ENCODE measurements at regions not wholly inside any gene's neighbourhood (a gene's known extent, or its start where the extent isn't known, plus 50 kb on each side); places are given as distances from the start of the nearest gene placed in this dataset.
A peak's percentile ranks its signal among the peaks of the same experiment; 100 is the strongest.
"Not testable (repeated sequence)": the region's sequence is repeated elsewhere in the genome, so short reads cannot be mapped to it uniquely, and the experiment has no call there.

DNA sequence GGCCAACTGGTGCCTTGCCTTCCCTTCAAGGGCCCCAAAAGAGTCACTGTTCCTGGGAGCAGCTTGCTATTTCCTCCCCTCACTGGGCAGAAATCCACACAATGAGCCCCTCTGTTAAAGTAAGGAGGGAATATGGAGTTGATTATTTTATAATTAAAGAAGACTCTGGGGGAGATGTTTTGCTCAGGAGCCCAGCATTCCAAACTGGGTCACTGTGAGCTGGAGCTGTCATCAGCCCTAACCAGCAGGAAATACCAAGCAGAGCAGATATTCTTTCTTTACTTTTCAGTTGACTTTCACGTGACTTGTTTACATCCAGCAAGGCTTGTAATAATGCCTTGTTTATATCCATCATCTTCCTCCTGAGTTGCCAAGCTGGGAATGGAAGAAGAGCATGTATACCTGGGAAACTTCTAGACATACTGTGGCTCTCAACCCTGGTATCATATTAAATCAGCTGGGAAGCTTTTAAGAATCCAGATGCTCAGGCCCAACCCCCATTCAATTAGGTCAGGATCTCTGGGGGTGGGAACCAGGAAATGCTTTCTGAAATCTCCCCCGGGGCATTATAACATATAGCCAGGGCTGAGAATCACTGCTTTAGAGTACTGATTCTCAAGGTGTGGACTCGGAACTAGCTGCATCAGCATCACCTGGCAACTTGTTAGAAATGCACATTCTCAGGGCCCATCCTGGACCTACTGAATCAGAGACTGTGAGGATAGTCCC lies 175.6 kb upstream of the MYLIP start:
- peak in 1 of 3 experiments; percentile 6 for DNase-seq

DNA sequence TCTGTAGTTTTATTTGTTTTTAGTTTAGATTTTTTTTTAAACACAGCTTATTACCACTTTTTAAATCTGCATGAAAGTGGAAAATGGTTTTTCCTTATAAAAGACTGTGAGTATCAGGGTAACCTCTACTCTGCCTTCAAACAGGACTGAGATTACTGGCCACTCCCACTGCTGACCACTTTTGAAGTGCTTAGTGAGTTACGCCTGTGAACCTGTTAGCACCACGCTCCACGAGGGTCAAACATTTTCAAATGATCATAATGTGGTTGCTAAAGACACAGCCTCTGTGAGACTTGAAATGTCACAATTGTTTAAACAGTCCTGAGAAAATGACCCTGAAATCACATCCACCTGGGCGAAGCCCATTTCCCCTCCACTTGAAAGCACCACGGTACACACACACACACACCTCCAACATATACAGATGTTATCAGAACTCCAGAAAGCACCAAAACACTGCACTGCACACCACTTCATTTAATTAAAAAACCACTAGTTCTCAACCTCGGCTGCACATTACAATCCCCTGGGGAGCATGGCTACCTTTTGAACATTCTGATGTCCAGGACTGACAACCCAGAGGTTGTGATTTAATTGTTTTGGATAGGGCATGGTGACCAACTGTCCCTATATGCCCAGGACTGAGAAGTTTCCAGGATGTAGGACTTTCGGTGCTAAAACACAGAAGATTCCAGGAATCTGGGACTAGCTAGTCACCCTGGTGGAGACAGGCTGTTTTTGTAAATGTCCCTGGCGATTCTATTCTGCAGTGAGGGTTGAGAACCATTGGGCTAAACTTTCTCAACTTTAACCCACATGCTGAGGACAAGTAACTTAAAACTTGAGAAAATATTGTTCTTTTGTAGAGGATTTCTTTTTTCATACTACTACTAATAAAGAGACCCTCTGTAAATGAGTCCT lies 176.4 kb upstream of the MYLIP start:
- peak in 2 of 3 experiments; percentile 16 to 17 for DNase-seq

DNA sequence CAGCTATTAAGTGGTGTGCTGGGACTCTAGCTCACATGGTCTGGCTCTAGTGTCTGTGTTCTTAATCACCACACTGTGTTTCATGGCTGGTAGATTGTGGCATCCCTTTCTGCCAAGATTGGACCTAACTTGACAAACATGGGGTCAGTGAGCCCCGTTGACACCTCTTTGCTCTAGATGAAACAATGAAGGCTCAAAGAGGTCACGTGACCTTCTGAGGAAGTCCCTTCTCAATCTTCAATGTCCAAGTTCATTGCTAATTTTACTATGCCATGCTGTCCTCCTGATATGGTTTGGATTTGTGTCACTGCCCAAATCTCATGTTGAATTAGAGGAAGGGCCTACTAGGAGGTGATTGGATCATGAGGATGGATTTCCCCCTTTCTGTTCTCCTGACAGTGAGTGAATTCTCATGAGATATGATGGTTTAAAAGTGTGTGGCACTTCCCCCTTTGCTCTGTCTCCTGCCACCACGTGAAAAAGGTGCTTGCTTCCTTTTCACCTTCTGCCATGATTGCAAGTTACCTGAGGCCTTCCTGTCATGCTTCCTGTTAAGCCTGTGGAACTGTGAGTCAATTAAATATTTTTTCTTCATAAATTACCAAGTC lies 177.8 kb upstream of the MYLIP start:
- no peak for DNase-seq

DNA sequence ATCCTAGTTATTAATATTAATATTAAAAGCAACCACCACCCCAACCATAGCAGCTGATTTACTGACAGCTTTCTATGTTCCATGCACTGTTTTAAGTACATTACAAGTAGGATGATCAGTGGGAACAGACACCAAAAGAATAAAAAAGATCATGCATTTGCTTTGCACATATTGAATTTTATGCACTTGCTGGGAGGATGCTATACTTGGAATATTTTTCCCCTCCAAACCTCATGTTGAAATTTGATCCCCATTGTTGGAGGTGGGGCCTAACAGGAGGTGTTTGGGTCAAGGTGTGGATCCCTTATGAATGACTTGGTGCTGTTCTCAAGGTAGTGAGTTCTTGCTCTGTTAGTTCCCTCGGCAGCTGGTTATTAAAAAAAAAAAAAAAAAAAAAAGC lies 178.9 kb upstream of the MYLIP start:
- peak; percentile 6 to 84 (median 57) for DNase-seq

DNA sequence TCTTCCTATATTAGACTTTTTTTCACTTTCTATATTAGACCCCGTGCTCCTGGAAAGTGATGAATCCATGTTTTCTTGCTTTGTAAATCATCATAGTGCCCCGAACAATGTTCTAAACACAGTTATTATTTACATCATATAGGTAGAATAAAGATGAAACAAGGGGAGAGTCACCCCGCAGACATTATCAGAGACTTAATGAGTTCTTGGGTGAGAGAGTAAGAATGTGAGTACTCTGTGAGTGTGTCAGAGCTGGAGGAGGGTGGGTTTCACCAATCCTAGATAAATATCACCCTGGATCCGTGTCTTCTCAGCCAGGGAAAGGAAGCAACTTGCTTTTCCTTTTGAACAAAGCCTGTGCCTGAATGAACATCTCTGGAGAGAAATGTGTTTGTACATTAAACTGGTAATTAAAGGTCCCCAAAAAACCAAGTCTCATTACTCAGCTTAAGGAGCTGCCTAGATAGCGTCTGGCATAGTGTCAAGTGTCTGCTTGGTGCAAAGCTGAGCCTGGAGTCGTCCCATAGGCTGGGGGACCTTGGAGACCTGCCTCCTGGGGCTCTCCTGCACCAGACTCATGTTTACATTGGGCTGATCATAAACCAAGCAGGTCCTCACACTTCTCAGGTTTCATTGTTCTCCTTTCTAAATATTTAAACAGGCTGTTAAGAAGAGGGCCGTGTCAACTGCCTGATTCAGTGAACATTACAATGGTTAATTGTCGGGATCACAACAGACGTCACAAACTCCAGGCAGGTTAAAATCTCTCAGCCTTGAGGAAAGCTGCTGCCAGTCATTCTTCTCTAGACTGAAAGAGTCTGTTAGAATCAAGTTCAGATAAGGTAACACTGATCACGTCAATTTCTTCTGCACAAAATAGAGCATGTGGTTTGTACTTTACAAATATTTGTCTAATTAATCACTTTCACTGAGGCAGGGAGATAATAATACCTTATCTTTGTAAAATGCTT lies 179.7 kb upstream of the MYLIP start:
- DNase-seq: peak; percentile 89 to 98 (median 96)

DNA sequence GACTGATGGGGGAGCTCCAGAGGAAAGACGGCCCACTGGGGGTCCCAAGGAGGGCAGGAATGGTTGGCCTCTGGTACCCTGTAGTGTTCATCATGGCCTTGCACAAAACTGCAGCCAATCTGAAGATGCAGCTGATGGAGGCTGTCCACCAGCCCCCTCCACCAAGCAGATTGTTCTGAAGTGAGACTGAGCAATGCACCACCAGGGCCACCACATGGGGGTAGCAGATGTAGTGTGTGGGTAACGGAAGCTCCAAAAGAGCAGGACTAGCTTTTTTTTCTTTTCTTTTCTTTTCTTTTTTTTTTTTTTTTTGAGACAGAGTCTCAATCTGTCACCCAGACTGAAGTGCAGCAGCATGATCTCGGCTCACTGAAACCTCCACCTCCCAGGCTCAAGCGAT lies 181.0 kb upstream of the MYLIP start:
- no peak for DNase-seq

DNA sequence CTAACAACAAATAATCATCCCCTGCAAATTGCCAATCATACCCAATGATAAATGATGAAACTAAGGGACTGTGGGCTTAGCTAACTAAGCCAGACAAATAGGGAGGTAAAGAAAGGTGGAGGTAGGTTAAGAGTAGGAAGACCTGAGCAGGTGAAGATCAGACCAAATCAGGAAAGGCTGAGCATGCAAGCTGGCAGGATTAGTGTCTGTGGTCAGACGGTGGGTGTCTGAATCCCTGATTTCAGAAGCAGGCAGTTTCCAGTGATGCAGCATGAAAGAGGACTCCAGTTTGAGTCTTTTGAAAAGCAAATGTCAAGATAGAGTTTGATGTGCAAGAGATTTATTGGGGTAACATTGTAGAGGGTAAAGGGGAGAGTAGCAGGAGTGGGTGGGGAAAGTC lies 181.4 kb upstream of the MYLIP start:
- no peak for DNase-seq

DNA sequence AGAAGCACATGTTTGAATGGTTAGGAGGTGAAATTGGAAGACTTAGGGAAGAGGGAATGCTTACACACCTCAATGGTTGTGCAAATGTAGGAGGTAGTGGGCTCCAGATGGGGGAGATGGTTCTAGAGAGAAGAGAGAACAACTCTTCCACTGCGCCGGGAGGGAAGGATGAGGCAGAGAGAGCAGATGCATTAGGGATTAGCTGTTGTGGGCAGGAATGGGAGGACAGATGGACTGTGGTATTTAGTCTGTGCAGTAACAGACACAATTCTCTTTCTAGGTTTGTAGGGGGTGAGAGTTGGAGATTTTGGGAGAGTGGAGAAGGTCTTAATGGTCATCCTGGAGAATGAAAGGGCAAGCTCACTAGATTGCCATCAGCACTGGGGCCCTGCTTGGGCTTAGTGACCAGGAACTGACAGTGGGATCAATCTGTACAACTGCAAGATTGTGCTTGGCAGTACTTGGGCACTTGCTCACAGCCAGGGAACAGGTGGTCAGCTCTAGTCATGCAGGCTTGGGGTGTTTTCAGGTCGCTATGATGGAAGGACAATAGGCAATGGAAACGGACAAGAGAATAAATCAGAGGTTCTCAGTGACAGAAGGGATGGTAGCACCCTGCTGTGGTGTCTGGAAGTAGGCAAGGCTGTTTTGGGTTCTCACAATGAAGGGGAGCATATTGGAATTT lies 182.0 kb upstream of the MYLIP start:
- no peak for DNase-seq

DNA sequence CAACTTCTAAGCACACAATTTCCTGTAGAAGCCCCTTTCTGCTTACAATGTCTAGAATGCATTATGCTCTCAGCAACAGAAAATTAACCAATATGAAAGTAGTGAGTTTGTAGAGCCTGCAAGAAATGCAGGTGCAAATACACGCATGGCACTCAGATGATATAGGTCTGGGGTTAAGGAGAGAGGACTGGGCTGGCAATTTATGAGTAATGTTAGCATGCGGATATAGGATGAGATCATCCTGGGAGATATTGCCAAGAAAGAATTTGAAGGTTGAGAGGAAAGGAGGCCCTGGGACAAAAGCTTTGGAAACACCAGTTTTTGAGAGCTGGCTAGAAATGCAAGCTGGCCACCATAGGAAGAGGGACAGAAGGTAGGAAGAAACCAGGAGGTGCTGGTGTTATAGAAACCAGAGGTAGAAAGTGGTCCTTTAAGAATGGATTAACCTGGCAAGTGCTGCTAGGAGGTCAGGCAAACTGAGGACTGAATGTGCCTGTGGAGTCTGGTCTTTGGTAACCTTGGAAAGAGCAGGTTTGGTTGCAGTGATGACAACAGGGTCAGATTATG lies 183.2 kb upstream of the MYLIP start:
- DNase-seq: no peak

DNA sequence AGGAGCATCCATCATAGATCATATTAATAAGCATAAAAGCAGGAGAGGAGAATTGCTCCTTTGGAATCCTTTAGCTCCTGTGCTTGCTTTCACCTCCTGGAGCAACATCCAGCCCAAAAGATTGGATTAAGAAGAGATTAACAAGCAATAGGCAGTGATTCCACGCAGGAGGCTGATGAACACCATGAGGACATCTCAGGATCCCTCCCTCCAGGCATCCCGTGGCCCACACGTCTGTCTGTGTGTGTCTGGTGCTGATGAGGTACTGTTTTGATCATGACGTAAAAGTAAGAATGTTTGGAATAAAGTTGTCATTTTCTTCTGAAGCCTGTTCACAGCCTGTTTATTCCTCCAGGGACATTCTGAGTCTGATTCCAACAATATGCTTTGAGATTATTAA lies 185.5 kb upstream of the MYLIP start:
- no peak for DNase-seq

DNA sequence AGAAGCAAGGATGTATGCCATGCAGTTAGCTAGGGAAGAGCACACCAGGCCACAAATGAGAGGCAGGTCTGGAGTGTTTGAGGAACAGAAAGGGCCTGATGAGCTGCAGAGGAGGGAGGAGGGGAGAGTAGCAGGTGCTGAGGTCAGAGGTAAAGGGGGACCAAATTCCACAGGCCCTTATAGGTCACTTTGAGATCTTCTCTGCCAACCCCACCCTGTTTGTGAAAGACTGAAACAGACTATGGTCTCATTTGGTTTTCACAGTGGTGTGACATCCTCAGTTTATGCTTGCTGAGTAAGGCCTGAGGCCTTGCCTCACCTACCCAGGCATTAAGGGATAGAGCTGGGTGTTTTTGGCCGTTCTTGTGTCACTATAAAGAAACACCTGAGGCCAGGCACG lies 187.7 kb upstream of the MYLIP start:
- no peak for DNase-seq

DNA sequence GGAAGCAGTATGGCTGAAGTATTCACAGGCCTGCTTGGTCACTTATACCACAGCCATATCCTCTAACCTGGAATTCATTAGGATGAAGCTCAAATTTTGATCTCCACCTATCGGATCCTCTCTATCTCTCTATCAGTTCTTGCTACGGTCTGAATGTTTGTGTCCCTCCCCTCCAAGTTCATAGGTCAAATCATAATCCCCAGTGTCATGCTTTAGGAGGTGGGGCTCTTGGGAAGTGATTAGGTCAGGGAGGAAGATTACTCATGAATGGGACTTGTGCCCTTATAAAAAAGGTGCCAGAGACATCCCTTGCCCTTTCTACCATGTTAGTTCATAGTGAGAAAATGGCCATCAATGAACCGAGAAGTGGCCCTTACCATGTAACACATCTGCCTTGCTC lies 190.8 kb upstream of the MYLIP start:
- no peak for DNase-seq

DNA sequence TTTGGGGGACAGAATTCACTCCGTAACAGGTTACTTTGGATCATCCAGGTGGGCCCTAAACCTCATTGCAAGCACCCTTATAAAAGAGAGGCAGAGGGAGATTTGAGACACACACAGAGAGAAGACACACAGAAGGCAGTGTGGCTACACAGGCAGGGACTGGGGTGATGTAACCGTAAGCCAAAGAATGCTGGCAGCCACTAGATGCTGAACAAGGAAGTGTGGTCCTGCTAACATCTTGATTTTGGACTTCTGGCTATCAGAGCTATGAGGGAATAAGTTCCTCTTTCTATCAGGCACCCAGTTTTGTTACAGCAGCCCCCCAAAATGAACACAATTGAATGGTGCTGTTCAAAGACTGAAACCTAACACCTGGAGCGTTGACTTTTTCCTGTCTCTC lies 191.3 kb upstream of the MYLIP start:
- no peak for DNase-seq

DNA sequence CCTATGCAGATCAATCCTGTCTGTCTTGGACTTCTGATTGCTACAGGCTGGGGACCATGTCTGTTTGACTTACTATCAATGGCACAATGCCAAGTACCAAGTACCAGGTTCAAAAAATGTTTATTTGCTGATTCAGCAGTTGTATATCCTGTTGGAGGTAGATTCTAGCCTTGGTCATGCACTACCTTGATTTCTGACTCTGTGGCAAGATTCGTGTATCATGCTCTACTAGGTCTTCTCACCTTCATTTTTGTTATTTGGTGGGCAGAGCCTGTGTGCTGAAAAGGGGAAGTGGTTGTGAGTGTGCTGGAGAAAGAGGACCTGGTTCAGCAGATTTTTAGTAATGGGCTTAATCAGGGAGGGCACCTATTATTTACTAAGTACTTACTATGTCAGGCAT lies 192.4 kb upstream of the MYLIP start:
- peak in 2 of 3 experiments; percentile 3 to 19 for DNase-seq

DNA sequence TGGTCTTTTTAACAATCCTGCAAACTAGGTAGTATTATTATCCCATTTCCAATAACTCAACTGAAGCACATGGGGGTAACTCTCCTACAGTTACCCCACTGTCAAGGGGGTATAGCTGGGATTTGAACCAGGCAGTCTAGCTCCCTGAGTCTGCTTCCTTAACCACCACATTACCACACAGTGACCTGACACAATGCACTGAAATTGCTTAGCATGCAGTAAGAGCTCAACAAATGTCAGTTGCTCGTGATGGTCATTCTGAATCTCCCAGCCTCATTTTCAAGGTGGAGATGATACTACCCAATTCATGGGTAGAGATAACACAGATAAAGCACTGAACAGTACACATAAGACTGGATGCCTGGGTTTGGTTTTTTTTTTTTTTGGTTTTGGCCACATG lies 193.2 kb upstream of the MYLIP start:
- DNase-seq: no peak

DNA sequence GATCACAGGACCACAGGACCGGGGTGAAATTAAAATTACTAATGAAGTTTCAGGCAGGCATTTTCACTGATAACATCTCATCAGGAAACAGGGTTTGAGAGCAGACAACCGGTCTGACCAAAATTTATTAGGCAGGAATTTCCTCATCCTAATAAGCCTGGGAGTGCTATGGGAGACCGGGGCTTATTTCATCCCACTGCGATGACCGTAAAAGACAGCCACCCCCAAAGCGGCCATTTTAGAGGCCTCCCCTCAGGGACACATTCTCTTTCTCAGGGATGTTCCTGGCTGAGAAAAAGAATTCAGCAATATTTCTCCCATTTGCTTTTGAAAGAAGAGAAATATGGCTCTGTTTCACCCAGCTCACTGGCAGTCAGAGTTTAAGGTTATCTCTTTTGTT lies 197.2 kb upstream of the MYLIP start:
- DNase-seq: not testable (repeated sequence)

DNA sequence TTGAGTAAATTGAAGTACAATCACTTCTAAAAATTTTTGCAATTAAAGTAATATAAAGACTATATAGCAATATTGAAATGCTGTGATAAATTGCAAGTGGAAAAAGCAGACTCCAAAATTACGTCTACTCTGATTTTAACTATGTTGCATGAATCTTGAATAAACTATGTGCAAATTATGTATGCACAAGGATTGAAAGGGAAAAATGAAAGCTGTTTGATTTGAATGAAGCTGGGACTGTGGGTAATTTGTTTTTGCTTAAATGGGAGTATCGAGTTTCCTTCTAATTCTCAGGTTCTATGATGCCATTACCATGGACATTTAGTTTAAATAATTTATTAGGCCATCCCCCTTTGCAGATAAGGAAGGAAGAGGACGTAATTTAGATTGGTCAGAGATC lies 198.7 kb upstream of the MYLIP start:
- peak in 1 of 3 experiments; percentile 3 for DNase-seq

DNA sequence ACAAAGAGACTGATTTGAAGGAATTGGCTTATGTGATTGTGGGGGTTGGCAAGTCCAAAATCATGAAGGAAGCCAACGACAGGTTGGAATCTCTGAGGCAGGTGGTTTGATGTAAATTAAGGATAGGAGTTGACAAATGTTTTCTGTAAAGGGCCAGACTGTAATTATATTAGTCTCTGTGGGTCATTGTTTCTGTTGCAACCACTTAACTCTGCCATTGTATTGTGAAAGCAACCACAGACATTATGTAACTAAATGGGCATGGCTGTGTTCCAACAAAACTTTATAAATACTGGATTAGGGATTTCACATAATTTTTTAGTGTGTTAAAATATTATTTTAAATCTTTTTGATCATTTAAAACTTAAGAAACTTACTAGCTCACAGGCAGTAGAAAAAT lies 199.2 kb upstream of the MYLIP start:
- DNase-seq: peak in 1 of 3 experiments; percentile 10

DNA sequence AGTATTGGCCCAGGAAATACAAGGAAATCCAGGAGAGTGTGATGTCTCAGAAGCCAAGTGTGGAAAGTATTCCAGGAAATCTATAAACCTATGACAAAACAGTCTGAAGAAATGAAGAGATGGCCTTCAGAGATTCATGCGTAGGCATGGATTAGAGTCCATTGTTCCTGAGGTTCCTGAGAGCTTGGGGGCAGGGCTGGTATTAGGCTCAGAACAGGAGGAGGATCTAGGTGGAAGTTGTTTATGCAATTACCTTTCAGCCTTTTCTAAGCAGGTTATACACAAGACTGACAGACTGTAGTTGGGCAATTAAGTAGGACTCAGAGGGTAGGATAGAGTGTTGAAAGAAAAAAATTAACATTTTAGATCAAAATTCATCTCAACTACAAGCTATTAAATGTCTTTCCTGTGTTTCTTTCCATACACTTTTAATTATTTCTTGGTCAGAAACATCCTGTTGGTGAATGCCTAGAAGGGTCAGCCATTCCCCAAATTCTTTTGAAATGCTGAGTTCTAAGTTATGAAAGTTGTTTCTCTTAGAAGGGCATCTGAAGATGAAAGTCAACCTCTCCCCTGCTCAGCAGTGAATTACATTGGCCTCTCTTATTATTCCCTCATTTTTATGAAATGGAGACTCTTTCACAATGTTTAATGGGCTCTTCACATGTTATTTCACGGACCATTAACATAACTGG lies 201.2 kb upstream of the MYLIP start:
- peak in 2 of 3 experiments; percentile 45 to 47 for DNase-seq

DNA sequence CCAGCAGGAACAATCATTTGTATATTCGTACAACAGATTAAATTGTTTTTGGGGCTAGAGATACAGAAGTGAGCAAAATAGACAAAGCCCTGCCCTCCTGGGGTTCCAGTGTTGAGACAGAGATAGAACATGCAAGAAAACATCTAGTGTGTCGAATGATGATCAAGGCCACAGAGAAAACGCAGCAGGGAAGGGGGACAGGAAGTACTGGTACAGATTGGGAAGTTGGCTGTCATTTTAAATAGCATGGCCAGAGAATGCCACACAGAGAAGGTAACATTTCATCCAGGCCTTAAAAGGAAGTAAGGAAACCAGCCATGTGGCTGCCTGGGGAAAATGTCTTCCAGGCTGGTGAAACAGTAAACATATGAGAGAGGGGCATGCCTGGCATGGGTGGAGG lies 202.6 kb upstream of the MYLIP start:
- no peak for DNase-seq

DNA sequence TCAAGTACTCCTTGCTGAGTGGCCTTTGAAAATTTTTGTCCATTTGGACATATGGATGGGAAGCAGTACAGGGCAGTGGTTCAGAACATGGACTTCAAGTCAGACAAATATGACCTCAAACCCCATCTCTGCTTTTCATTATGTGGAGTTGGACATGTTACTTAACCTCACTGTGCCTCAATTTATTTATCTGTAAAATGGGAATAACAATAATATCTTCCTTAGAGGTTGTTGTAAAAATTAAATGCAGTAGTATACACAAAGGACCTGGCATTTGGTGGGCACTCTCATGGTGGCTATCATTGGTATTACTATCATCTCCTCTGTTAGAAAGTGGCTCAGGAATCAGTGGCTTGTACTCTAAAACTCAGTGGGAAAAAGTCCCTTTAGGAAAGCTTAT lies 204.0 kb upstream of the MYLIP start:
- no peak for DNase-seq

Data from NCI-H1417 (cell line).